ENCODE measurements at regions not wholly inside any gene's neighbourhood (a gene's known extent, or its start where the extent isn't known, plus 50 kb on each side); places are given as distances from the start of the nearest gene placed in this dataset.

GRCh38 chr10:32160864-32161263 is 104.6 kb upstream of the KIF5B start:
- Mint-ChIP-seq H3K4me3 (no peak overlapping the region), H3K36me3 (no peaks in the 10 kb centered on the region), H3K4me1 (ENCODE audit: low read depth in 2 of 2) (no peaks in the 10 kb centered on the region), H3K27ac (no peak overlapping the region), H3K27me3 (peaks cover 7 to 10% of the 10 kb centered on the region in 2 donors), H3K9me3 (no peaks in the 10 kb centered on the region)
- ATAC-seq, result no peak
- DNase-seq (ENCODE audit: low spot score), result no peak

- H3K27ac Mint-ChIP-seq, result no peak overlapping the region
These were observed 103.0 kb upstream of the KIF5B start for GRCh38 chr10:32159264-32159663.

GRCh38 chr10:32156031-32156495 is 99.8 kb upstream of the KIF5B start:
- Mint-ChIP-seq H3K27ac (no peak overlapping the region), H3K36me3 (peaks cover 7% of the 10 kb centered on the region), H3K4me1 (ENCODE audit: low read depth in 2 of 2) (no peaks in the 10 kb centered on the region), H3K4me3 (no peak overlapping the region), H3K27me3 (peaks cover 4 to 8% of the 10 kb centered on the region in 2 donors), H3K9me3 (no peaks in the 10 kb centered on the region)
- ATAC-seq, result no peak
- no peak for DNase-seq (ENCODE audit: low spot score)

More at GRCh38 chr10:32159264-32159663, 103.0 kb upstream of the KIF5B start:
- no peak overlapping the region for H3K4me3 Mint-ChIP-seq
- DNase-seq (ENCODE audit: low spot score), result no peak
- no peaks in the 10 kb centered on the region for H3K36me3 Mint-ChIP-seq
- peaks cover 0 to 3% of the 10 kb centered on the region in 2 donors for H3K27me3 Mint-ChIP-seq
- no peaks in the 10 kb centered on the region for H3K9me3 Mint-ChIP-seq
- no peaks in the 10 kb centered on the region for H3K4me1 Mint-ChIP-seq (ENCODE audit: low read depth in 2 of 2)
- ATAC-seq, result no peak

GRCh38 chr10:32155075-32155516 is 98.9 kb upstream of the KIF5B start:
- ATAC-seq (no peak), DNase-seq (ENCODE audit: low spot score) (no peak)
- Mint-ChIP-seq H3K4me3 (no peak overlapping the region), H3K27me3 (peaks cover 5 to 10% of the 10 kb centered on the region in 2 donors), H3K36me3 (peaks cover 7% of the 10 kb centered on the region), H3K9me3 (no peaks in the 10 kb centered on the region), H3K27ac (no peak overlapping the region), H3K4me1 (ENCODE audit: low read depth in 2 of 2) (peaks cover 0 to 5% of the 10 kb centered on the region in 2 donors)

GRCh38 chr10:32153931-32154330 is 97.7 kb upstream of the KIF5B start:
- no peaks in the 10 kb centered on the region for H3K9me3 Mint-ChIP-seq
- no peak for ATAC-seq
- no peak overlapping the region for H3K27ac Mint-ChIP-seq

GRCh38 chr10:32153252-32153651 is 97.0 kb upstream of the KIF5B start:
- no peaks in the 10 kb centered on the region for H3K9me3 Mint-ChIP-seq
- H3K27ac Mint-ChIP-seq, result no peak overlapping the region
- no peak for DNase-seq (ENCODE audit: low spot score)
- no peak overlapping the region for H3K4me3 Mint-ChIP-seq
- H3K4me1 Mint-ChIP-seq (ENCODE audit: low read depth in 2 of 2), result peaks cover 0 to 5% of the 10 kb centered on the region in 2 donors
- ATAC-seq, result no peak
- H3K36me3 Mint-ChIP-seq, result peaks cover 7% of the 10 kb centered on the region
- peaks cover 5 to 10% of the 10 kb centered on the region in 2 donors for H3K27me3 Mint-ChIP-seq

More at GRCh38 chr10:32153931-32154330, 97.7 kb upstream of the KIF5B start:
- Mint-ChIP-seq H3K4me3 (no peak overlapping the region), H3K4me1 (ENCODE audit: low read depth in 2 of 2) (peaks cover 0 to 5% of the 10 kb centered on the region in 2 donors), H3K36me3 (peaks cover 7% of the 10 kb centered on the region), H3K27me3 (peaks cover 5 to 10% of the 10 kb centered on the region in 2 donors)
- no peak for DNase-seq (ENCODE audit: low spot score)

GRCh38 chr10:32151871-32152270 is 95.6 kb upstream of the KIF5B start:
- DNase-seq (ENCODE audit: low spot score) (no peak), ATAC-seq (no peak)
- no peaks in the 10 kb centered on the region for H3K9me3 Mint-ChIP-seq
- H3K27ac Mint-ChIP-seq, result no peak overlapping the region
- H3K36me3 Mint-ChIP-seq, result peaks cover 7% of the 10 kb centered on the region
- H3K27me3 Mint-ChIP-seq, result peaks cover 5 to 10% of the 10 kb centered on the region in 2 donors
- H3K4me3 Mint-ChIP-seq, result no peak overlapping the region
- H3K4me1 Mint-ChIP-seq (ENCODE audit: low read depth in 2 of 2), result peaks cover 0 to 5% of the 10 kb centered on the region in 2 donors

- ATAC-seq (no peak), DNase-seq (ENCODE audit: low spot score) (no peak)
- no peak overlapping the region for H3K27ac Mint-ChIP-seq
- H3K9me3 Mint-ChIP-seq, result no peaks in the 10 kb centered on the region
- peaks cover 7% of the 10 kb centered on the region for H3K36me3 Mint-ChIP-seq
- H3K27me3 Mint-ChIP-seq, result peaks cover 5 to 10% of the 10 kb centered on the region in 2 donors
- H3K4me1 Mint-ChIP-seq (ENCODE audit: low read depth in 2 of 2), result peaks cover 0 to 5% of the 10 kb centered on the region in 2 donors
- no peak overlapping the region for H3K4me3 Mint-ChIP-seq
These were observed 94.4 kb upstream of the KIF5B start for GRCh38 chr10:32150532-32151101.

GRCh38 chr10:32149252-32149955 is 93.2 kb upstream of the KIF5B start:
- Mint-ChIP-seq H3K36me3 (peaks cover 7% of the 10 kb centered on the region), H3K4me1 (ENCODE audit: low read depth in 2 of 2) (peaks cover 0 to 5% of the 10 kb centered on the region in 2 donors), H3K27ac (no peak overlapping the region), H3K27me3 (peaks cover 5 to 10% of the 10 kb centered on the region in 2 donors), H3K9me3 (no peaks in the 10 kb centered on the region), H3K4me3 (no peak overlapping the region)
- ATAC-seq (peak in 1 of 2 donors; percentile 72), DNase-seq (ENCODE audit: low spot score) (no peak)

GRCh38 chr10:32148864-32149251 is 92.6 kb upstream of the KIF5B start:
- H3K4me1 Mint-ChIP-seq (ENCODE audit: low read depth in 2 of 2), result peaks cover 0 to 5% of the 10 kb centered on the region in 2 donors
- no peak overlapping the region for H3K27ac Mint-ChIP-seq
- no peaks in the 10 kb centered on the region for H3K9me3 Mint-ChIP-seq
- no peak for ATAC-seq
- H3K4me3 Mint-ChIP-seq, result no peak overlapping the region
- H3K27me3 Mint-ChIP-seq, result peaks cover 5 to 10% of the 10 kb centered on the region in 2 donors
- DNase-seq (ENCODE audit: low spot score), result no peak
- peaks cover 7% of the 10 kb centered on the region for H3K36me3 Mint-ChIP-seq

- Mint-ChIP-seq H3K4me1 (ENCODE audit: low read depth in 2 of 2) (peaks cover 0 to 5% of the 10 kb centered on the region in 2 donors), H3K36me3 (no peaks in the 10 kb centered on the region), H3K9me3 (no peaks in the 10 kb centered on the region), H3K4me3 (no peak overlapping the region), H3K27ac (no peak overlapping the region), H3K27me3 (peaks cover 5 to 10% of the 10 kb centered on the region in 2 donors)
- DNase-seq (ENCODE audit: low spot score) (no peak), ATAC-seq (no peak)
These were observed 91.5 kb upstream of the KIF5B start for GRCh38 chr10:32147730-32148129.

GRCh38 chr10:32146166-32146565 is 89.9 kb upstream of the KIF5B start:
- DNase-seq (ENCODE audit: low spot score) (no peak), ATAC-seq (no peak)
- Mint-ChIP-seq H3K4me3 (no peak overlapping the region), H3K4me1 (ENCODE audit: low read depth in 2 of 2) (peaks cover 0 to 5% of the 10 kb centered on the region in 2 donors), H3K27me3 (peaks cover 0 to 7% of the 10 kb centered on the region in 2 donors), H3K27ac (no peak overlapping the region), H3K9me3 (no peaks in the 10 kb centered on the region), H3K36me3 (no peaks in the 10 kb centered on the region)

- H3K27me3 Mint-ChIP-seq, result no peaks in the 10 kb centered on the region
- DNase-seq (ENCODE audit: low spot score) (no peak), ATAC-seq (no peak)
- H3K4me1 Mint-ChIP-seq (ENCODE audit: low read depth in 2 of 2), result no peaks in the 10 kb centered on the region
- H3K9me3 Mint-ChIP-seq, result no peaks in the 10 kb centered on the region
- H3K36me3 Mint-ChIP-seq, result no peaks in the 10 kb centered on the region
- H3K4me3 Mint-ChIP-seq, result no peak overlapping the region
- H3K27ac Mint-ChIP-seq, result no peak overlapping the region
These were observed 88.8 kb upstream of the KIF5B start for GRCh38 chr10:32144817-32145688.

Measured in natural killer cell treated with Interleukin-12 subunit alpha and Interleukin-12 subunit beta and Interleukin-15 and Interleukin-18, amount 100 ng/mL, for 72 hours (primary cell).